ENCODE measurements at regions not wholly inside any gene's neighbourhood (a gene's known extent, or its start where the extent isn't known, plus 50 kb on each side); places are given as distances from the start of the nearest gene placed in this dataset.

GRCh38 chr1:90161625-90162024, 166.7 kb downstream of the ZNF326 start:
- TF ChIP-seq, protein P1, sequence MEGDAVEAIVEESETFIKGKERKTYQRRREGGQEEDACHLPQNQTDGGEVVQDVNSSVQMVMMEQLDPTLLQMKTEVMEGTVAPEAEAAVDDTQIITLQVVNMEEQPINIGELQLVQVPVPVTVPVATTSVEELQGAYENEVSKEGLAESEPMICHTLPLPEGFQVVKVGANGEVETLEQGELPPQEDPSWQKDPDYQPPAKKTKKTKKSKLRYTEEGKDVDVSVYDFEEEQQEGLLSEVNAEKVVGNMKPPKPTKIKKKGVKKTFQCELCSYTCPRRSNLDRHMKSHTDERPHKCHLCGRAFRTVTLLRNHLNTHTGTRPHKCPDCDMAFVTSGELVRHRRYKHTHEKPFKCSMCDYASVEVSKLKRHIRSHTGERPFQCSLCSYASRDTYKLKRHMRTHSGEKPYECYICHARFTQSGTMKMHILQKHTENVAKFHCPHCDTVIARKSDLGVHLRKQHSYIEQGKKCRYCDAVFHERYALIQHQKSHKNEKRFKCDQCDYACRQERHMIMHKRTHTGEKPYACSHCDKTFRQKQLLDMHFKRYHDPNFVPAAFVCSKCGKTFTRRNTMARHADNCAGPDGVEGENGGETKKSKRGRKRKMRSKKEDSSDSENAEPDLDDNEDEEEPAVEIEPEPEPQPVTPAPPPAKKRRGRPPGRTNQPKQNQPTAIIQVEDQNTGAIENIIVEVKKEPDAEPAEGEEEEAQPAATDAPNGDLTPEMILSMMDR (IDR thresholded peaks at IDR 0.05; ENCODE audit: borderline replicate concordance, control extremely low read depth, extremely low read depth, insufficient read depth, missing control alignments), result no peak
- in situ Hi-C loops (cut with MboI; ENCODE audit: low sequenced_read_pairs, unreplicated experiment), result no loop called here
- no peak for DNase-seq (ENCODE audit: low spot score)

- in situ Hi-C loops (cut with MboI; ENCODE audit: low sequenced_read_pairs, unreplicated experiment), result no loop called here
- DNase-seq (ENCODE audit: low spot score), result no peak
- TF ChIP-seq, protein P1 (IDR thresholded peaks at IDR 0.05; ENCODE audit: borderline replicate concordance, control extremely low read depth, extremely low read depth, insufficient read depth, missing control alignments), result no peak
Observed at GRCh38 chr1:90155721-90156487, 161.0 kb downstream of the ZNF326 start.

- no peak for DNase-seq (ENCODE audit: low spot score)
- TF ChIP-seq, protein P1 (IDR thresholded peaks at IDR 0.05; ENCODE audit: borderline replicate concordance, control extremely low read depth, extremely low read depth, insufficient read depth, missing control alignments), result no peak
Observed at GRCh38 chr1:90154711-90155110, 159.8 kb downstream of the ZNF326 start.

DNA sequence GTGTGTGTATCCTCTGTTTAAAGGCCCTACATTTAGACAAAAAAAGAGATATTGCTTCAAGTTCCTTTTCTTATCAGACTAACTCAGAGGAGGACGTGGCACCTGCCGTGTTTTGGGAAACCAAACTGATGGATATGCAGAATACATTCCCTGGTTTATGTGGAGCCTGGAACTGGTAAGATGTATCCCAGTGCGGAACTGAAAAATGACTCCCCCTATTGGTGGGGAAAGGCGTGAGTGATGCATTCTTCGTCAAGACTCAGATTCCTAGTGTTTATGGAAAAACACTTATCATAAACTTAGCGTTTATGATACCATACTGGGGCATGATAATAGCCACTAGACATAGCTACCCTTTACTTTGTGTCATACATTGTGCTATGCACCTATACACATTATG, 154.2 kb downstream of the ZNF326 start:
- in situ Hi-C loops (cut with MboI; ENCODE audit: low sequenced_read_pairs, unreplicated experiment), result loop anchor here (25.0 kb wide), 1 partner anchor 1013 kb away; no protein-coding TSS in a partner anchor
- no peak for DNase-seq (ENCODE audit: low spot score)
- TF ChIP-seq, protein P1 (IDR thresholded peaks at IDR 0.05; ENCODE audit: borderline replicate concordance, control extremely low read depth, extremely low read depth, insufficient read depth, missing control alignments), result no peak

More at GRCh38 chr1:90154711-90155110, 159.8 kb downstream of the ZNF326 start:
- in situ Hi-C loops (cut with MboI; ENCODE audit: low sequenced_read_pairs, unreplicated experiment), result no loop called here

- TF ChIP-seq, protein P1 (IDR thresholded peaks at IDR 0.05; ENCODE audit: borderline replicate concordance, control extremely low read depth, extremely low read depth, insufficient read depth, missing control alignments), result no peak
- no peak for DNase-seq (ENCODE audit: low spot score)
- in situ Hi-C loops (cut with MboI; ENCODE audit: low sequenced_read_pairs, unreplicated experiment), result loop anchor here (25.0 kb wide), 1 partner anchor 1015 kb away; no protein-coding TSS in a partner anchor
Observed at GRCh38 chr1:90147093-90147492, 152.2 kb downstream of the ZNF326 start.

DNA sequence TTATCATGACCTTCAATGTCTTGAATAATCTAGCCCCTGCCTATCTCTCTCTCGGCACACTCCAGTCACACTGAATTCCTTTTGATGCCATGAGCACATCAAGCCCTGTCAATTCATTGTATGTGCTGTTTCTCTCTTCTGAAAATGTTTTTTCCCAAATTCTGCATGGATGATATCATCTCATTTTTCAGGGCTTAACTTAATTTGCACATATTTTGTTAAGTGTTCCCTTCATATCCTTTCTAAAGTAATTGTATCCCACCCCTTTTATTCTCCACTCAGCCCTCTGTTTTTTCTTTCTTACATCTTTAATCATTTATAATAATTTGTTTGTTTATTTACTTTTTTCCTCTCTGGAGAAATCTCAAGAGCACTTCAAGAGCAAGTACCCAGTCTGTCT, 149.9 kb downstream of the ZNF326 start:
- no peak for DNase-seq (ENCODE audit: low spot score)
- in situ Hi-C loops (cut with MboI; ENCODE audit: low sequenced_read_pairs, unreplicated experiment), result loop anchor here (25.0 kb wide), 1 partner anchor 1017 kb away; no protein-coding TSS in a partner anchor
- TF ChIP-seq, protein P1 (IDR thresholded peaks at IDR 0.05; ENCODE audit: borderline replicate concordance, control extremely low read depth, extremely low read depth, insufficient read depth, missing control alignments), result no peak

Measured in GM13976 (cell line).